ENCODE measurements at regions not wholly inside any gene's neighbourhood (a gene's known extent, or its start where the extent isn't known, plus 50 kb on each side); places are given as distances from the start of the nearest gene placed in this dataset.
"Not testable (repeated sequence)": the region's sequence is repeated elsewhere in the genome, so short reads cannot be mapped to it uniquely, and the experiment has no call there.

DNA sequence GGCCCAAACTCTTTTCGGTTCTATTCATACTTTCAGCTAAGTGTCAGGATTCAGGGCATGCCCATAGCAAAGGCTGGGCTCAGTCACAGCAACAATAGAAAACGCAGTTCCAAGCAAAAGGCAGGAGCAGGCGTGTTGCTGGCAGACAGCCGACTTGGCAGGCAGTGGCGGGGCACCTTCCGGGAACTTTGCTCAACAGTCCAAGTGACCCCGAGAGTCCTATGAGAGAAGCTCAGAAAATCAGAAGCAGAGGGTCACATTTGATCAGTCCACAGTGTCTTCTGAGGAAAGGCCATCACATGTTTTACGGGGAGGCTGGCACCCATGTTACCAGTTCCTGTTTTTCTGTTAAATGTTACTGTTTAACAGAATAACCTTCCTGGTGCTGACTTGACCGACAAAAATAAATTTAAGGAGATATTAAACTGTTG is 115.0 kb downstream of the DACT1 start:
- no peak for DNase-seq (ENCODE audit: low read depth in 2 of 2)

DNA sequence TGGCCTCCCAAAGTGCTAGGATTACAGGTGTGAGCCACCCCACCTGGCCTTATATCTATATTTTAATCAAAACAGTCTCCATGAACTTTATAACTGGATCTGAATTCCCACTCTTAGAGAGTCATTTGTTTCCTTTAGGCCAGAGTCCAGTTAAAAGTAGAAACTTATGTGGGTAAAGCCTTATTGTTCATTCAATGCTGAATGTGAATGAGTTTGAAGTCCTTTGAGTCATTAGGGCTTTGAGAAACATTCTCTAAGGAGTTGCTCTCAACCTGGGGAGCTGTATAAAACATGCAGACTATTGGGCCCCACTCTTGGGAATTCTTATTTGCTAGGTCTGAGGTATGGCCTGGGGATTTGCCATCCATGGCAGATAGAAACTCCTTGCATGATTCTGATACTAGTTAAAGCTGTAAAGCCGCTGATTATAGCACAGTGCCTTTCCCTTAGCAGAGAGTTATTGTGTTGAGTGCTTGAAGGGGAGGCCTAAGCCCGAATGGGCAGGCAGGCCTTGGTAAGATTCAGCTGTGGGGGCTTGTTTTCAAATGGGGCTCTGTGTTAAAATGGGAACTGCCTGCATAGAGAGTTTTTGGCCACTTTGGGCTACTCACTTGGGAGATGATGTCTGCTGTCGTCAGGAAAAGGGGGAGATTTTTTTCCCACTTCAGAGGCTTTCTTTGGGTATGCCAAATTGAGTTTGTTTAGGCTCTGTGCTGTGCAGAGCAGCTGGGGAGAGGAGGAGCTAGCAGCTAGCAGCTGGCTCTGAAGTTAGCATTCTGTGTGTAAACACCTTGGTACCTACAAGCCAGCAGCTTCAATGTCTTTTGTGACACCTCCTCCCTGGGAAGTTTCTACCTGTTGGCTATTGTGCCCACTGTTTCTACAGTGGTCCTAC is 117.5 kb downstream of the DACT1 start:
- DNase-seq (ENCODE audit: low read depth in 2 of 2), result no peak

DNA sequence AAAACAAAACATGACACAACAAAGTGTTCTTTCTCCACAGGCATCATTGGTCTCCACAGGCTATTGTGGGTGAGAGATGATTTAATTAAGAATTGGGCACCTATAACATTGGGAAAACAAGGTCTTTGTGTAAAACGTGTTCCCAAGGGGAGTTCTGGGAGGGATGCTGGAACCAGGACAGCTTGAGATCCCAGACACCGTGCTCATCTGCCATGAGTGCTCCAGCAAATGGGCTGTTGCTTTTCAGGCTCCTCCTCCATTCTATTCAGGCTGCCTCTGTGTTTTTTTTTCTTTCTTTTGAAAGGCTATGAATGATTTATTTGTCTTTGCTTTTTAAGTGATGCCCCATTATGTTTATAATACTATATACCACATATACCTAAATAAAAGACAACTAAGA is 122.4 kb downstream of the DACT1 start:
- no peak for DNase-seq (ENCODE audit: low read depth in 2 of 2)

DNA sequence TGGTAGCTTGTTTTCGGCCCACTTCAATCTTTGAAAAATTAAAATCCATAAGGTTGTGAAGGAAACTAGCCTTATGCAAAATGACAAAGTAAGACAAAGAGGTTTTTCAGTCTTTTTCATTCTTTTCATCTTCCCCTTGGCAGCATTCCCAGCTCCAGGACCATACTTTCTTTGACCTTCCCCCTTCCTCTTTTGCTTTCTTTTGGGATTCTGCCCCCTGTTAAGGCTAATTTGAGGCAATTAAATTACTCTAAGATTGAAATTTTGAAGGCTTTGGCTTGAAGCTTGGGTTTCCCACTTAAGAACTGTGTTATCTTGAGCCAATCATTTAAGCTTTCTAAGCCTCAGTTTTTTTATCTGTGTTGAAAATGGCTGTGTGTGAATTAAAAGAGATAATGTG is 124.9 kb downstream of the DACT1 start:
- no peak for DNase-seq (ENCODE audit: low read depth in 2 of 2)

DNA sequence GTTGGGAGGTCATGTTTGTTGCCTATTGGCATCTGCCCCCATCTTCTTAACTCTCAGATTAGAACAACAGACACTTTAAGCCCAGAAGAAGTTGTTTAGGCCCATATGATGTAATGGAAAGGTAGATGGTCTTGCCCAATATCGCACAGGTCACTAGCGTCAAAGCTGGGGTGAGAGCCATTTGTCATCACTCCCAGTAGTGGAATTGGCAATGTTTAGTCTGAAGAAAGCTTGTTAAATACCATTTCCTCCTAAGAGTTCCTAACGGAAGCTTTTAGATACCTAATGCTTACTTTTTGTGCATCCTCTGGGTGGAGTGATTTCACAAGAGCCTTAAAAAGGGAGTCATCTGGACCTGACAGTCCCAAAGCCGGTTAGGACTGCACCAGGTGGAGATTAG is 125.4 kb downstream of the DACT1 start:
- DNase-seq (ENCODE audit: low read depth in 2 of 2), result no peak

DNA sequence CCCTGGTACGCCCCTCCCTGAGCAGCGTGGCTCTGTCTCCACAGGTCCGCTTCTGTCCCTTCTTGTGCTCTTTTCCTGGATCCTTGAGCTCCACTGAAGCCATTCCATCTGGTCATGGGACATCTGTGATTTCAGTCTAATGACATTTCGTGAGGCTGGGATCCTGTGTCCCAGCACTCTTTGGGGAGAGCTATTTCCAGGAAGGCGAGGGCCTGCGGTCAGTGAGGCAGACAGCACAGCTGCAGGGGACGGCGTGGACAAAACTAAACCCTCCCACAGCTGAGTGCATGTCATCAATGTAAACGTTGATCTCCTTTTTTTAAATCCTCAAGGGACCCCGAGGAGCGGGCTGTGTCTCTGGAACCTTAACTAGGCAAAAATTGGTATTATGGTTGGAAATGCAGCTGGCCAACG is 127.7 kb downstream of the DACT1 start:
- no peak for DNase-seq (ENCODE audit: low read depth in 2 of 2)

DNA sequence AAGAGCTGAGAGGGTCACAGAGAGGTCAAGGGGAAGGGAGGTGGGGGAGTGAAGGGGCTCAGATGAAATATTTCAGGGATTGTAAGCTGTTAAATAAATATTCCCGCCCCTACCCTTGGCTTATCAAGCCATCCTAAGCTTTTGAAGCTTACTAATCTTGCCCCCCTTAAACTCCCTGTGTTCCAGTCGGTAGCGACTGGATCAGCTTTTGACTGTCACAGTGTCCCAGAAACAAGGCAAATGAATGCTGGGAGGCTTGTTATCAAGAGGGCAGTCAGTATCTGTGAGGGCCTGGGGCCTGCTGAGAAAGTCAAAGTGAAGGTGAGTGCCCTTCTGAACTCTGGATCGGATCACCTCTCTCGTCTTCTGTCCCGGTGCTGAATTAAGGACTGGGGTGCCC is 128.1 kb downstream of the DACT1 start:
- DNase-seq (ENCODE audit: low read depth in 2 of 2), result no peak

DNA sequence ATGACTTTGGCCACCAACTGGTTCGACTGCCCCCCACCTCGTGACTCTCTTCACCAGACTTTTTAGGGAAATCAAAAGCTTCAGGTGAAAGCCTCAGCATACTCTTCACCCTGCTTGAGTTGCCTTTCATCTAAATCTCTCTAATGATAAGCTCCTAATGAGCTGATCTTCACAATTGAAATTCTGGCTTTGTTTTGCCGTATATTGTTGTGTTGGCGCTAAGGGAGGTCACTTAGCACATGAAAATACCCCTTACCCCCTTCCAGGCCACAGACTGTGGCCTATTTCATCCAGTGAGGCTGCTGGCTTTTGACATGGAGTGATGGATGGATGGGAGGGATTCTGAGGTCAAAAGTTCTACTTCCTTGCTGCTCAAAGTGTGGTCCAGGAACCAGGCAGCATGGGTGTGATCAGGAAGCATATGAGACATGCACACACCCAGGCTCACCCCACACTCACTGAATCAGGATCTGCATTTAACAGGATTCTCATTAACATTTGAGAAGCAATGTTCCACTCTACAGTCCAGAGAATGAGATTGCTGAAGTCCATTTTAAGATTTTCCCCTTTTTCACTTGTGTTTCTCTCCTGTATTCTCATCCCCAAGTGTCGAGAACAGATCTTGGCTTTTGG is 131.4 kb downstream of the DACT1 start:
- DNase-seq (ENCODE audit: low read depth in 2 of 2), result no peak

DNA sequence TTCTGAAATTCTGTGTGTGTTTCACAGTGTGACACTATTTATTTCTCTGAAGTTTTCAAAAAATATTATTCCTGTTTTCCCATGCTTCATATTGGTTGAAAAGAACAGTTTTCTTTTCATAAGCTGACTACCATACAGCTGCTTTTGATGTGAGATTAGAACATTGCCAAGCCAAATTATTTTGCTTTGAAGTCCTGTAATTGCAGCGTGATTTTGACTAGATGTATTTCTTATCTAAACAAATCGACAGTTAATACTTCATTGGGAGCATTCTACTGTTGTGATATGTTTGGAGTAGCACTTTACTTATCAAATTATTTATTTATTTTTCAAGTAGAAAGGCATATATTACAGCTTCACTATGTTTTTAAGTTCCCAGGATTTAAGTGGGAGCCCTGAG is 132.0 kb downstream of the DACT1 start:
- no peak for DNase-seq (ENCODE audit: low read depth in 2 of 2)

DNA sequence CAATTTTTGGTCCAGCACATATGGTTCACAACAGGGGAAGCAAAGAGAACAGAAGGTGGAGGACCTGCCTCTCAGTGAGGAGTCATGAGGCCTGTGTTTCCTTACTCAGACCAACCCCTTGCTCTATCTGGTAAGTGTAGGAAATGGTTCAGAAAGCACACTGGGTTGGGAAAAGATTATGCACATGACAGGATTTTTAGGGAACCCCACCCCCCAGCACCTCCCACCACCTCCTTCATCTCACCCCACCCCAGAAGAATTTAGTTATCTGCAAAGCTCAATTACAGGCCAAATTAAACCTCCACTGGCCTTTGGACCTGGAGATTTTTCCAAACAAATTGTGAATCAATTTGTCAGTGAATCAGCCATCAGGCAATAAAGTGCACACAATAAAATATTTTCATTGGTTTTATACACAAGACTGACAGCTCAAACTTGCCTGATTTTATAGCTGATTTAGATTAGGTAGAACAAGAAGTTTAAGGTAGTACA is 132.8 kb downstream of the DACT1 start:
- DNase-seq (ENCODE audit: low read depth in 2 of 2), result no peak

DNA sequence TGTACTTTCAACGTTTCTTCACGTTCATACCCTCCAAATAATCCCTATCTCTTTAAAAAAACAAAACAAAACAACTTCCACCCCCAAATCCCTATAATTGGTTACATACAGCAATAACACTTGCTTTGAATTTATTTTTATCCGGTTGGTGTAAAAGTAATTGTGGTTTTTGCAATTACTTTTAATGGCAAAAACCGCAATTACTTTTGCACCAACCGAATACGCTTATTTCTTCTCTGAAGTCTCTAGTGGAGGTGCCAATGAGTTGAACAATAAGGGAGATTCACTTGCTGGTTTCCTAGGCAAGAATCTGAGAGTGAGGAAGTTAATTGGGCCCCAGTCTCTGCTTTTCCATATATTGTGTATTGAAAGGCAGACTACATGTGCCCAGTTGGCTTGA is 133.3 kb downstream of the DACT1 start:
- DNase-seq (ENCODE audit: low read depth in 2 of 2), result no peak

DNA sequence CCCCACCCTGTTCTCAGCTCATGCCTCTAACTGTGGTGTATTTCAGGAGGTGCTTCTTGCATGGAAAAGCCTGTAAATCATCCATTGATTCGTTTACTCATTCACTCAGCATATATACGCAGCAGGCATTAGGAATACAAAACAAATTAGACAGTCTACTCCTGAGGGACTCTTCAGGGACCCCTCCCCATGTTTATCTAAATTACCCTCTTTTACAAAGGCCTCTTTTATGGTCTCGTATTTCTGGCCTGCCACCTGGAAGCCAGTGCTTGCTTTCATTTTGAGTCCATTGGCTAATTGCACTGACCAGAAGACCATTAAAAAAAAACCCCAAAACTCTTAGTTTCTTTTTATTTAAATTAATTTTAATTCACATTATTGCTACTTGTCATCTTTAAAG is 134.4 kb downstream of the DACT1 start:
- DNase-seq (ENCODE audit: low read depth in 2 of 2), result no peak

DNA sequence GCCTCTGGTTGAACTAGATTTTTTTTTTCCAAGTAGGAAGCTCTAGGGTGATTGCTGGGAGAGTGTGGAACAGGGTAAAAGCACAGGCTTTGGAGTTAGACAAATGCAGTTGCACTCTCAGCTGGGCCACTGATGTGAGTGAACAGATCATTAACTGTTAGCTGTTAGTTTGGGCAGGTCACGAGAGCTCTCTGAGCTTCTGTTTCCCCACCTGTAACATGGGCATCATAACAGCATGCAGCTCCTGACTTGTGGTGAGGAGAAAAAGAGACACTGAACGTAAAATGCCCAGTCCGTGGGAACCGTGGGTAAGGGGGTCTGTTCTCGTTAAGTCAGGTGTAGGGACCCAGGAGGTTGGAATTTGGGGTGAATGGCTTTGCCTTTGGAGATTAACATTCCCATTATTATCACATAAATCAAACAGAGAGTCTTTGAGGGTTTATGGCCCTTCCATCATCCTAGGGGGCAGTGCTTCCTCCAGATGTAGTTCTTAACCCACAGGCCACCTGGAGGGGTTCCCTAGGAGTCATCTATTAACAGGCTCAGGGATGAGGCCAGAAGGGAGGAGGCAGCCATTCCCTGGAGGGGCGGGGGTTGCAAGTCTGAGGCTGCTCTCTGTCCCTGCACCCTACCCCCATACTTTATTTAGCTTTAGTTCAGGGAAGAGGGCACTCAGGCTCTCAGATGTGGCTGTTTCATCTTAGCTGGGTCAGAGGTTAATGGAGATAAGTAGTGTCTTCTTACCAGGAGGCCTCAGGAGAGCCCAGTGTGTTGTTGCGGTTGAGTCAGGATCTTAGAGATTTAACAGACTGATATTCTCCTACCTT is 135.2 kb downstream of the DACT1 start:
- DNase-seq (ENCODE audit: low read depth in 2 of 2), result no peak

DNA sequence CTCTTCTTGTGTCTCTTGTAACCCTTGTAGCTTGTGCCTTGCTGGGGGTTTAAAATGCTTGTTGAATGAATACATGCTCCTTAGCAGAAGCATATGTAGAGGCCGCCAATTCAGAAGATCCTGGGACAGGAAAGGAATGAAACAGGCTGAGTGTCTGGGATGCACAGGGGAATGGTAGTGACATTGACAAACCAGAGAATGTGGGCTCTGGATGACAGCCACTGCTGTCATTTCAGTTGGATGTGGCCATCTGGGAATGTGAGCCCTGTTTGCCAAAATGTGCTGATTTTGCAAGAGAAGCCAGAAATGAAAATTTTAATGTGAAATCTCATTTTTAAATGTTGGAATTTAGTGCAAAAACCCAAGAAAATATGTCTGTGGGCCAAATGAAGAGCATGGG is 136.8 kb downstream of the DACT1 start:
- DNase-seq (ENCODE audit: low read depth in 2 of 2), result no peak

DNA sequence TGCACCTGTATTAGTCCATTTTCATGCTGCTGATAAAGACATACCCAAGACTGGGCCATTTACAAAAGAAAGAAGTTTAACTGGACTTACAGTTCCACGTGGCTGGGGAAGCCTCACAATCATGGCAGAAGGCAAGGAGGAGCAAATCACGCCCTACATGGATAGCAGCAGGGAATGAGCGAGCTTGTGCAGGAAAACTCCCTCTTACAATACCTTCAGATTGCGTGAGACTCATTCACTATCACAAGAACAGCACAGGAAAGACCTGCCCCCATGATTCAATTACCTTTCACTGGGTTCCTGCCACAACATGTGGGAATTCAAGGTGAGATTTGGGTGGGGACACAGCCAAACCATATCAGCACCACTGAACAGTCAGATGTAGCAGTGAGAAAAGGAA is 137.4 kb downstream of the DACT1 start:
- DNase-seq (ENCODE audit: low read depth in 2 of 2), result not testable (repeated sequence)

DNA sequence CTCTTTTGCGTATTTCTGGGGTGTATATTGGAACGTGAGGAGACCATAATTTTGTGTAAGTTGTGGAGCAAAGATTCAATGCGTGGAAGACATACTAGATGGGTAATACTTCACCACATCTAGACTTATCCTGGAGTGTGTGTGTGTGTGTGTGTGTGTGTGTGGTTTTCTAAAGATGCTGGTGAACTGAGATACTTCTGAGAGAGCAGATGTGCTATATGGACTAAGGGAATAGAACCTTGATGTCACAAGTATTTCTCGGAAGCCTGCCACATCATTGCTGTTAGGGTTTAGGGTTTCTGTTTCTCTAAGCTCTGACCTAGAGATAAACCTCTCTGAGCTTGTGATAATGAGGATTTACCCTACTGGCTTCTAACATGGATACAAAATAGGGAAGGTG is 138.8 kb downstream of the DACT1 start:
- no peak for DNase-seq (ENCODE audit: low read depth in 2 of 2)

DNA sequence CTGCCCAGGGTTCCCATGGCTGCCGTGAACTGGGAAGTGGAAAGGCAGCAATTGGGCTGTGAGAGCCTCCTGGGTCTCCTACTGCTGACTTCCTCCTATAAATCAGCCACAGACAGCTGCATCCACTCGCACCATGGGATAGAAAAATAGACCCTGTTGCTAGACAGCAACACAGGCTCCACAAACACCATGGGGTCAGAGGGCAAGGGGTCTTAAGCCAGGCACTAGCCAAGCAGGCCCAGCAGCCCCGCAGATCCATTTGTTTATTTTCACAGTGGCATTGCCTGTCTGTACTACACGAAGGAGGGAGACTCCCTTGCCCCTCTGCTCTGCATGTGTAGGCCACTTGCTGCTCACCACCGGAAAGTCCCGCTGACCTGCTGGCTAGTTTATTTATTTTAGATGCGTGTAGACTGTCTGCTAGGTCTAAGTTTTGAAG is 139.8 kb downstream of the DACT1 start:
- no peak for DNase-seq (ENCODE audit: low read depth in 2 of 2)

DNA sequence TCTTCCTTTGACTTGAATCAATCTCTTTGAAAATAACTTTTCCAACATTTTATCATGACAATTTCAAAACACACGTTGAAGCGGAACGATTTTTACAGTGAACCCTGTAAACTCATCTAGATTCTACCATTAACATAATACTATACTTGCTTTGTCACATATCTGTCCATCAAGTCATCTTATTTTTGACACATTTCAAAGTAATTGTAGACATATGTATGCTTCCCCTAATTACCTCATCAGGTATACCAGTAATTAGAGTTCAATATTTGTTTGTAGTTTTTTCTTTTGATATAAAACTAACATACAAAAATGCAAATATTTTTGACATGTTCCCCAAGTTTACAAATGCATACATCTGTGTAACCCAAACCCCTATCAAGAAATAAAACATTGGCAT is 140.4 kb downstream of the DACT1 start:
- no peak for DNase-seq (ENCODE audit: low read depth in 2 of 2)

DNA sequence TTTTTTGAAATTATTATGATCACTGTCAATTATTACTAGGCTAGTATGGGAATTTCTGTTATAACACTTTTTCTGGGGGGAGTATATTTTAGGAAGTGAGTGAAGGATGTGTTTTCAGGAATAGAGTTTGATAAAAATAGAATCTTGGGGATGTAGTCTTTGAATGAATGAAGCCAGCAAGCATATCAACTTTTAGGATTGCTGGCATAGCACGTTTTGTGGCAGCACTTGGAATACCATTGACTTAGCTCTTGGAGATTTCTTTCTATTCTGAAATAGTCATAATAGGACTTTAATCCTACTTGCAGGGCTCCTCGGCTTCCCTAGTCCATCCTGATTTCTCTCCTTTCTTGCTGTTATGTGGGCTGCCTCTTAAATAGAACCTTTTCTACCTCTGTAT is 141.6 kb downstream of the DACT1 start:
- no peak for DNase-seq (ENCODE audit: low read depth in 2 of 2)

DNA sequence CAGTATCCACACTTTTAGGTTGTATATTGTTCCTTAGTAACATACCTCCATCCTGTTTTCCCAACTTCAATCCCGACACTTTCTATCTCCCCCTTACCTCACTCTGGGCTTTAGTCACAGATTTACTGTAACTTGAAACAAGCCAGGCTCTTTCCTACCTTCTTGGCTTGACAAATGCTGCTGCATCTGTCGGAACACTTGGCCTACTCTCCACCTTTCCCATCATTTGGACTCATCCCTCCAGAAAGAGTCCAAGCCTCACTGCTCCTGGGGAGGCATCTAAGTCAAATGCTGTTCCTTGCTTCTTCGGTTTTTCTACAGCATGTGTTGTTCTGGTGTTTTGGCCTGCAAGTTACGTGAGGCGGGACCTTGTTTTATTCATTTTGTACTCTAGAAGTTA is 142.4 kb downstream of the DACT1 start:
- DNase-seq (ENCODE audit: low read depth in 2 of 2), result no peak

DNA sequence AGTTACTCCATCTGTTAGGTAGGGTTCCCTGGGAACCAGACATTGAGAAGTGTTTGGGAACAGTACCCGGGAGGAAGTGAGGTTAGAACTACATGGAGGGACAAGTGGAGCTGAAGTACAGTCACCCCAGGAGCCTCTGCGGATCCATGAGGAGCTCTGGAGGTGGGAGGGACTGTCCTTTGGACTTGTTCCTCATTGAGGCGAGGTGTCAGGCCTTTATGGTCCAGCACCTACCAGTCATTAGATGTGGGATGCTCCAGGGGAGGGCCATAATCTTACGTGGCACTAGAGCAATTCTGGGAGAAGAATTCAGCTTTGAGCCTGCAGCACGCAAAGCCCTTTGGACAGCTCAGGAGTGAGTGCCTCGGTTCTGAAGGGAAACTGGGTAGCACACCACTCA is 142.8 kb downstream of the DACT1 start:
- DNase-seq (ENCODE audit: low read depth in 2 of 2), result no peak

DNA sequence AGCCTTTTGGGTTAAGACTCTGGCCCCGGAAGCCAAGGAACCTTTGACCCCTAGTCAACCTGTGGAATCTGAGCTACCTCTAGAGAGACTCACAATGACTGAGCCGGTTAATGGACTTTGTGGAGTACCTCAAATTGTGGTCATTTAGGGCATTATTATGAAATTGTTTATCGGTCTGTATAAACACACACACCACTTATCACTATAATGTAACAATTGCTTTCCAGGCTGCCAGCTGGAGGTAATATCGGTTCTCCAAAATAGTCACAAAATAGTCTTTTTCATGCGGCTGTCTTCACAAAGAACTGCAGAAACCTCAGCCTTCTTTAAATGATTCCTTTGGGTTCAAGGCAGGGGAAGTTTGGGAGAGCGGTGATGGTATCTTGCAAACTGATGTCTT is 144.2 kb downstream of the DACT1 start:
- DNase-seq (ENCODE audit: low read depth in 2 of 2), result no peak

Data from stimulated activated CD8-positive, alpha-beta memory T cell treated with anti-CD3 and anti-CD28 coated beads, Interleukin-2, amount 100 ng/mL, for 1 hour (primary cell).